ENCODE measurements at regions not wholly inside any gene's neighbourhood (a gene's known extent, or its start where the extent isn't known, plus 50 kb on each side); places are given as distances from the start of the nearest gene placed in this dataset.
"Not testable (repeated sequence)": the region's sequence is repeated elsewhere in the genome, so short reads cannot be mapped to it uniquely, and the experiment has no call there.

GRCh38 chr5:6284491-6284890 is 93.9 kb downstream of the MED10 start:
- not testable (repeated sequence) for TF ChIP-seq CTCF (optimal IDR thresholded peaks at IDR 0.05 in 1 of 3, IDR thresholded peaks at IDR 0.05 in 1 of 3, conservative IDR thresholded peaks at IDR 0.05 in 1 of 3; ENCODE audit: extremely low read depth in 1 of 3, insufficient read depth in 2 of 3, low read length in 3 of 3); EZH2 (IDR thresholded peaks at IDR 0.05; ENCODE audit: low read length)

Measured in keratinocyte (primary cell).